ENCODE measurements at regions not wholly inside any gene's neighbourhood (a gene's known extent, or its start where the extent isn't known, plus 50 kb on each side); places are given as distances from the start of the nearest gene placed in this dataset.

- TF ChIP-seq CTCF (IDR thresholded peaks at IDR 0.05) = no peak
- TF ChIP-seq ZFX (IDR thresholded peaks at IDR 0.05; ENCODE audit: borderline replicate concordance) = no peak
Measured at GRCh38 chr2:64356906-64357305, 97.1 kb upstream of the LGALSL start.

All from 22Rv1 (cell line).